HepG2 (cell line): ENCODE measurements at regions not wholly inside any gene's neighbourhood (a gene's known extent, or its start where the extent isn't known, plus 50 kb on each side); places are given as distances from the start of the nearest gene placed in this dataset.

ENCODE experiments used
- ATAC-seq: fragments of 200-7000 bp; cut with Tn5 transposase; 3 replicates; pipeline ENCODE4 v1.9.1; 2020; ENCODE audit warnings: mild to moderate bottlenecking, moderate library complexity
- BruUV-seq: library from RNA; stranded (reverse); fragments of 400-500 nt; replicated peaks from 2 replicates; lab custom pipeline; 2021; lab: Mats Ljungman, UMichigan
- CTCF ChIA-PET: fragments of 300-600 bp; formaldehyde crosslinking; extraction: SDS; loops from one replicate; lab custom pipeline; 2021; ENCODE audit warnings: low total read pairs, inconsistent platforms, low intra/inter-chr PET ratio; lab: Yijun Ruan, JAX
- POLR2A ChIA-PET: fragments of 350-600 bp; sonication (Branson Sonifier 250); formaldehyde crosslinking; loops from one replicate; lab custom pipeline; 2020; ENCODE audit warnings: antibody characterized with exemption, inconsistent platforms; lab: Yijun Ruan, JAX
- DNase-seq: peaks from one replicate; pipeline ENCODE4 v3.0.0-alpha.2; 2015; ENCODE audit warnings: low spot score
- FAIRE-seq: peaks from 3 replicates; lab custom pipeline; 2011; peaks lifted over from hg19 to GRCh38; lab: Jason Lieb, UNC
- H2AFZ ChIP-seq: one replicate; pipeline ENCODE4 v1.6.1; 2011; ENCODE audit warnings: low read length, inconsistent platforms
- H3K27ac ChIP-seq: fragments of 300-600 bp; 3 replicates; pipeline ENCODE4 v1.8.0; 2011; ENCODE audit warnings: mixed run types, mild to moderate bottlenecking, mixed read lengths, low read length, inconsistent platforms; ENCODE audit not compliant: insufficient read depth; ENCODE audit errors: extremely low read length
- H3K27me3 ChIP-seq, 2 experiments: fragments of 200-600 bp in 1 of 2; 2 replicates in 1 of 2; 3 replicates in 1 of 2; pipeline versions ENCODE4 v1.6.0 to v1.8.0; 2011; ENCODE audit warnings: low read length in 2 of 2, mild to moderate bottlenecking in 2 of 2, moderate library complexity in 2 of 2, inconsistent platforms in 1 of 2; ENCODE audit not compliant: insufficient read depth in 2 of 2, control insufficient read depth in 1 of 2
- H3K36me3 ChIP-seq, 2 experiments: fragments of 200-600 bp in 1 of 2; replicated peaks in 1 of 2; 2 replicates in 1 of 2; 3 replicates in 1 of 2; pipeline versions ENCODE4 v1.5.1 to v1.8.0; 2011; ENCODE audit warnings: low read length in 2 of 2, inconsistent platforms in 1 of 2; ENCODE audit not compliant: insufficient read depth in 2 of 2, control insufficient read depth in 1 of 2
- H3K4me1 ChIP-seq: 2 replicates; pipeline ENCODE4 v1.5.1; 2012; ENCODE audit warnings: low read length, inconsistent platforms; ENCODE audit not compliant: insufficient read depth
- H3K4me2 ChIP-seq: 2 replicates; pipeline ENCODE4 v1.6.0; 2011; ENCODE audit warnings: low read depth, low read length, inconsistent platforms
- H3K4me3 ChIP-seq, 3 experiments: fragments of 200-600 bp in 1 of 3; sonication (generic), shearing (Covaris generic) in 1 of 3; replicated peaks in 1 of 3; 2 replicates each; pipeline ENCODE4 v1.5.1; 2011 to 2016; ENCODE audit warnings: low read length in 3 of 3, inconsistent platforms in 2 of 3, low read depth in 2 of 3, mild to moderate bottlenecking in 2 of 3, control low read depth in 1 of 3, mixed read lengths in 1 of 3; ENCODE audit not compliant: insufficient read depth in 1 of 3
- H3K79me2 ChIP-seq: one replicate; pipeline ENCODE4 v1.6.1; 2011; ENCODE audit warnings: low read length, inconsistent platforms; ENCODE audit not compliant: insufficient read depth
- H3K9ac ChIP-seq: 2 replicates; pipeline ENCODE4 v1.6.0; 2011; ENCODE audit warnings: mild to moderate bottlenecking, low read depth, low read length, inconsistent platforms; ENCODE audit not compliant: insufficient read depth
- H3K9me3 ChIP-seq: 2 replicates; pipeline ENCODE4 v1.5.1; 2012; ENCODE audit warnings: mild to moderate bottlenecking, low read length
- H4K20me1 ChIP-seq: 2 replicates; pipeline ENCODE4 v1.6.0; 2011; ENCODE audit warnings: inconsistent platforms, mild to moderate bottlenecking, low read length, moderate library complexity; ENCODE audit not compliant: insufficient read depth
- ARNT ChIP-seq: fragments of 450-650 bp; IDR thresholded peaks from 2 replicates; pipeline ENCODE4 v1.6.1; 2017
- BATF2 ChIP-seq: sonication (generic); formaldehyde crosslinking; IDR thresholded peaks from 2 replicates; pipeline ENCODE4 v1.8.0; 2022; ENCODE audit warnings: mild to moderate bottlenecking, missing genetic modification reagents, moderate library complexity
- DNMT3B ChIP-seq: conservative IDR thresholded peaks from 2 replicates; pipeline ENCODE4 v1.6.1; 2016; ENCODE audit warnings: missing biosample characterization, control low read depth
- MXD4 ChIP-seq: IDR thresholded peaks from 2 replicates; pipeline ENCODE4 v1.6.1; 2016; ENCODE audit warnings: mild to moderate bottlenecking, missing biosample characterization, missing genetic modification reagents
- POLR2AphosphoS5 ChIP-seq: IDR thresholded peaks from 2 replicates; pipeline ENCODE4 v1.6.1; 2012; ENCODE audit warnings: low read depth, low read length
- YEATS4 ChIP-seq: sonication (generic); formaldehyde crosslinking; IDR thresholded peaks from 2 replicates; pipeline ENCODE4 v1.4.0; 2020; ENCODE audit warnings: missing genetic modification reagents, borderline replicate concordance
- ZNF10 ChIP-seq: sonication (generic); formaldehyde crosslinking; IDR thresholded peaks from 2 replicates; pipeline ENCODE4 v1.4.0; 2020; ENCODE audit warnings: mild to moderate bottlenecking, low read depth, missing genetic modification reagents, borderline replicate concordance
- ZNF224 ChIP-seq: sonication (generic); formaldehyde crosslinking; IDR thresholded peaks from 2 replicates; pipeline ENCODE4 v1.5.0; 2020; ENCODE audit warnings: mild to moderate bottlenecking, missing genetic modification reagents
- ZNF432 ChIP-seq: sonication (generic); formaldehyde crosslinking; IDR thresholded peaks from 2 replicates; pipeline ENCODE4 v1.5.0; 2020; ENCODE audit warnings: missing genetic modification reagents, mild to moderate bottlenecking, borderline replicate concordance
- ZNF558 ChIP-seq: sonication (generic); formaldehyde crosslinking; IDR thresholded peaks from 2 replicates; pipeline ENCODE4 v1.9.0; 2022; ENCODE audit warnings: mild to moderate bottlenecking, missing genetic modification reagents, borderline replicate concordance
- ZNF609 ChIP-seq: sonication (generic); formaldehyde crosslinking; IDR thresholded peaks from 2 replicates; pipeline ENCODE4 v1.4.0; 2020; ENCODE audit warnings: mild to moderate bottlenecking, missing genetic modification reagents, borderline replicate concordance
- WGBS: methylation state at CpG from one replicate; pipeline ENCODE4 v1.1.6; 2017; ENCODE audit warnings: low lambda C conversion rate; 5-methylcytosine and 5-hydroxymethylcytosine counted together
- in situ Hi-C: cut with HindIII; loops from 2 replicates; pipeline ENCODE4 v1.10.0; 2017; ENCODE audit warnings: low pct_unique_long_range_greater_than_20kb; ENCODE audit not compliant: extremely low pct_ligation_motif_present
- intact Hi-C: fragments of 100-400 bp; cut with micrococcal nuclease; formaldehyde crosslinking; loops from one replicate; pipeline ENCODE4 v1.10.0; 2022; ENCODE audit not compliant: unreplicated experiment

- Histone ChIP-seq H3K4me1 (peaks cover 8% of the 10 kb centered on the region; the same call in 1 of the 2 replicates), H3K36me3 (no peaks in the 10 kb centered on the region), H3K4me2 (no peak overlapping the region), H3K9me3 (peaks cover 43% of the 10 kb centered on the region), H3K4me3 (no peak overlapping the region), H2AFZ (no peak overlapping the region), H3K27ac (no peak overlapping the region), H3K79me2 (no peaks in the 10 kb centered on the region), H3K9ac (no peak overlapping the region), H3K27me3 (no peaks in the 10 kb centered on the region), H4K20me1 (no peaks in the 10 kb centered on the region)
- ChIA-PET CTCF (no interaction called here), POLR2A (no interaction called here)
- BruUV-seq = no TSS peak
- TF ChIP-seq ZNF10 (no peak), ARNT (no peak), BATF2 (CRISPR knock-in tag) (no peak), ZNF432 (no peak), ZNF609 (CRISPR knock-in tag) (no peak), ZNF558 (no peak), YEATS4 (CRISPR knock-in tag) (no peak), MXD4 (CRISPR knock-in tag) (no peak), ZNF224 (no peak), DNMT3B (CRISPR knock-in tag) (no peak), POLR2AphosphoS5 (no peak)
- in situ Hi-C loops (no loop called here), intact Hi-C loops (no loop called here)
- 50% methylated on average over 2 of the region's 6 CpGs for WGBS
- ATAC-seq (no peak), DNase-seq (no peak), FAIRE-seq (no peak)
These were observed 642.7 kb downstream of the NPHP4 start for GRCh38 chr1:5349526-5349925.
